PC-3 (cell line): ENCODE measurements at regions not wholly inside any gene's neighbourhood (a gene's known extent, or its start where the extent isn't known, plus 50 kb on each side); places are given as distances from the start of the nearest gene placed in this dataset.

Experiments
- ATAC-seq: fragments of 200-7000 bp; cut with Tn5 transposase; 2 replicates; pipeline ENCODE4 v1.9.1; 2020; ENCODE audit warnings: mild to moderate bottlenecking, moderate library complexity
- BruUV-seq: library from RNA; stranded (reverse); fragments of 400-500 nt; replicated peaks from 2 replicates; lab custom pipeline; 2021; lab: Mats Ljungman, UMichigan
- CTCF ChIA-PET: fragments of 300-600 bp; sonication (Branson Sonifier 250); formaldehyde crosslinking; loops from one replicate; lab custom pipeline; 2022; ENCODE audit warnings: antibody characterized with exemption; lab: Charles Lee
- POLR2A ChIA-PET: fragments of 300-600 bp; sonication (Branson Sonifier 250); formaldehyde crosslinking; loops from one replicate; lab custom pipeline; 2022; ENCODE audit warnings: antibody characterized with exemption; ENCODE audit not compliant: unreplicated experiment; lab: Charles Lee
- DNase-seq: peaks from one replicate; pipeline ENCODE4 v3.0.0-alpha.2; 2015
- H2AFZ ChIP-seq: fragments of 300-600 bp; sonication (generic); 2 replicates; pipeline ENCODE4 v1.6.0; 2016; ENCODE audit warnings: antibody characterized with exemption, low read length
- H3F3A ChIP-seq: fragments of 300-600 bp; sonication (generic); one replicate; pipeline ENCODE4 v1.6.0; 2017; ENCODE audit warnings: antibody characterized with exemption, low read length, control low read depth, mild to moderate bottlenecking; ENCODE audit not compliant: unreplicated experiment
- H3K27ac ChIP-seq: fragments of 300-600 bp; sonication (generic); 2 replicates; pipeline ENCODE4 v1.5.1; 2016; ENCODE audit warnings: mild to moderate bottlenecking, low read length
- H3K27me3 ChIP-seq: fragments of 300-600 bp; sonication (generic); 2 replicates; pipeline ENCODE4 v1.6.1; 2016; ENCODE audit warnings: low read length, mixed read lengths
- H3K36me3 ChIP-seq: fragments of 300-600 bp; sonication (generic); 2 replicates; pipeline ENCODE4 v1.6.1; 2016; ENCODE audit warnings: low read depth, mixed run types, low read length, mixed read lengths
- H3K4me1 ChIP-seq: fragments of 300-600 bp; sonication (generic); 2 replicates; pipeline ENCODE4 v1.5.1; 2016; ENCODE audit warnings: low read length; ENCODE audit not compliant: insufficient read depth
- H3K4me2 ChIP-seq: fragments of 300-600 bp; sonication (generic); 2 replicates; pipeline ENCODE4 v1.6.0; 2016; ENCODE audit warnings: low read length
- H3K4me3 ChIP-seq: fragments of 300-600 bp; sonication (generic); 2 replicates; pipeline ENCODE4 v1.5.1; 2016; ENCODE audit warnings: mild to moderate bottlenecking, low read length, mixed read lengths
- H3K79me2 ChIP-seq: fragments of 300-600 bp; sonication (generic); 2 replicates; pipeline ENCODE4 v1.6.1; 2017; ENCODE audit warnings: low read length, mixed read lengths
- H3K9ac ChIP-seq: fragments of 300-600 bp; sonication (generic); 2 replicates; pipeline ENCODE4 v1.6.0; 2016; ENCODE audit warnings: mild to moderate bottlenecking, low read length
- H3K9me2 ChIP-seq: fragments of 300-600 bp; sonication (generic); replicated peaks from 2 replicates; pipeline ENCODE4 v1.6.1; 2016; ENCODE audit warnings: mixed run types, low read length, mixed read lengths
- H3K9me3 ChIP-seq: fragments of 300-600 bp; sonication (generic); 2 replicates; pipeline ENCODE4 v1.6.1; 2016; ENCODE audit warnings: low read length, mixed read lengths
- H4K20me1 ChIP-seq: fragments of 300-600 bp; sonication (generic); 2 replicates; pipeline ENCODE4 v1.6.1; 2016; ENCODE audit warnings: low read length, mixed read lengths
- EZH2 ChIP-seq: fragments of 300-600 bp; sonication (generic); IDR thresholded peaks from one replicate; pipeline ENCODE4 v1.6.1; 2017; ENCODE audit warnings: antibody characterized with exemption, mild to moderate bottlenecking, low read length; ENCODE audit not compliant: unreplicated experiment
- EZH2phosphoT487 ChIP-seq: fragments of 300-600 bp; sonication (generic); IDR thresholded peaks from 2 replicates; pipeline ENCODE4 v1.6.1; 2018; ENCODE audit warnings: mild to moderate bottlenecking, antibody characterized with exemption, low read length, borderline replicate concordance
- intact Hi-C: fragments of 100-400 bp; cut with micrococcal nuclease; formaldehyde crosslinking; loops from 2 replicates; pipeline ENCODE4 v1.9.0; 2023
- TF ChIP-seq, protein P1 (sequence below): fragments of 300-600 bp; sonication (generic); conservative IDR thresholded peaks from 2 replicates; pipeline ENCODE4 v1.5.1; 2017; ENCODE audit warnings: antibody characterized with exemption, low read depth, mild to moderate bottlenecking, low read length

DNA sequence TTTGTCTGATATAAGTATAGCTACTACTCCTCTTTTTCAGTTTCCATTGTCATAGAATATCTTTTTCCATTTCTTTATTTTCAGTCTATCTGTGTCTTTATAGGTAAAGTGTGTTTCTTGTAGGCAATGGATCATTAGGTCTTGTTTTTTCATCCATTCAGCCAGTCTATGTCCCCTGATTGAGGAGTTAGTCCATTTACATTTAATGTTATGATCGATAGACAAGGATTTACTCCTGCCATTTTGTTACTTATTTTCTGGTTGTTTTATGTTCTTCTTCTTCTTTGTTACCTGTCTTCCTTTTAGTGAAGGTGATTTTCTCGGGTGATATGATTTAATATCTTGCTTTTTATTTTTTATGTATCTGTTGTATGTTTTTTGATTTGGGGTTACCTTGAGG is 169.0 kb downstream of the BARX1 start:
- BruUV-seq = no TSS peak
- CTCF ChIA-PET = no interaction called here
- H2AFZ ChIP-seq = no peak overlapping the region
- no peak overlapping the region for H3K4me3 ChIP-seq
- H3K4me2 ChIP-seq = no peak overlapping the region
- no peak for DNase-seq
- H3K27ac ChIP-seq = no peak overlapping the region
- no peaks in the 10 kb centered on the region for H3K9me2 ChIP-seq
- no peaks in the 10 kb centered on the region for H3K79me2 ChIP-seq
- H3K36me3 ChIP-seq = no peaks in the 10 kb centered on the region
- H3K9ac ChIP-seq = no peak overlapping the region
- ATAC-seq = no peak
- POLR2A ChIA-PET = no interaction called here
- intact Hi-C loops = no loop called here
- TF ChIP-seq EZH2phosphoT487 = no peak
- TF ChIP-seq, protein P1, sequence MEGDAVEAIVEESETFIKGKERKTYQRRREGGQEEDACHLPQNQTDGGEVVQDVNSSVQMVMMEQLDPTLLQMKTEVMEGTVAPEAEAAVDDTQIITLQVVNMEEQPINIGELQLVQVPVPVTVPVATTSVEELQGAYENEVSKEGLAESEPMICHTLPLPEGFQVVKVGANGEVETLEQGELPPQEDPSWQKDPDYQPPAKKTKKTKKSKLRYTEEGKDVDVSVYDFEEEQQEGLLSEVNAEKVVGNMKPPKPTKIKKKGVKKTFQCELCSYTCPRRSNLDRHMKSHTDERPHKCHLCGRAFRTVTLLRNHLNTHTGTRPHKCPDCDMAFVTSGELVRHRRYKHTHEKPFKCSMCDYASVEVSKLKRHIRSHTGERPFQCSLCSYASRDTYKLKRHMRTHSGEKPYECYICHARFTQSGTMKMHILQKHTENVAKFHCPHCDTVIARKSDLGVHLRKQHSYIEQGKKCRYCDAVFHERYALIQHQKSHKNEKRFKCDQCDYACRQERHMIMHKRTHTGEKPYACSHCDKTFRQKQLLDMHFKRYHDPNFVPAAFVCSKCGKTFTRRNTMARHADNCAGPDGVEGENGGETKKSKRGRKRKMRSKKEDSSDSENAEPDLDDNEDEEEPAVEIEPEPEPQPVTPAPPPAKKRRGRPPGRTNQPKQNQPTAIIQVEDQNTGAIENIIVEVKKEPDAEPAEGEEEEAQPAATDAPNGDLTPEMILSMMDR = no peak
- TF ChIP-seq EZH2 = no peak
- H3K9me3 ChIP-seq = no peaks in the 10 kb centered on the region
- H3F3A ChIP-seq = no peaks in the 10 kb centered on the region
- no peaks in the 10 kb centered on the region for H4K20me1 ChIP-seq
- peaks cover 26% of the 10 kb centered on the region for H3K27me3 ChIP-seq
- no peaks in the 10 kb centered on the region for H3K4me1 ChIP-seq

DNA sequence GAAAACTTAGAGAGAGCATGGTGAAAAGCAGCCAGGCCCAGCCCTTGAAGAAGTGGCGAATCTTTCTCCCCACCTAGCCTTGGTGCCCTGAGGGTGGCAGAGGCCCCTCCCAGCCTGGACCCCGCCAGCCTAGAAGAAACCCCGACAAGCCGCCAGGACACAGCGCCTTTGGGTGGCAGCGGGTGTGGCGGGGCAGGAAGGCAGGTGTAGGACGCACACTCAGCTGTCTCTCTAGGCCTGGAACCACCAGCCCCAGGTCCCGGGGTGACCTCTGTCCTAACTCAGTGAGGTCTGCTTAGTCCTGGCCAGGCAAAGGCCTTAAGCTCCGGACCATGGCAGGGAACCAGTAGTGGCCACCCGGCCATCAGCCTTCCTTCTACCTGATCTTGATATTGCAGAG is 178.3 kb downstream of the BARX1 start:
- TF ChIP-seq EZH2phosphoT487 (no peak), EZH2 (no peak)
- TF ChIP-seq, protein P1 = no peak
- intact Hi-C loops = no loop called here
- no peak overlapping the region for H2AFZ ChIP-seq
- no peak for ATAC-seq
- no peak overlapping the region for H3K27ac ChIP-seq
- BruUV-seq = no TSS peak
- ChIA-PET CTCF (no interaction called here), POLR2A (no interaction called here)
- H3K9me2 ChIP-seq = no peaks in the 10 kb centered on the region
- H3K79me2 ChIP-seq = no peaks in the 10 kb centered on the region
- H3K36me3 ChIP-seq = no peaks in the 10 kb centered on the region
- H3K4me3 ChIP-seq = no peak overlapping the region
- no peaks in the 10 kb centered on the region for H3K9me3 ChIP-seq
- DNase-seq = no peak
- peaks cover 12% of the 10 kb centered on the region for H3K27me3 ChIP-seq
- H4K20me1 ChIP-seq = no peaks in the 10 kb centered on the region
- no peak overlapping the region for H3K4me2 ChIP-seq
- H3K9ac ChIP-seq = no peak overlapping the region
- H3K4me1 ChIP-seq = no peaks in the 10 kb centered on the region
- no peaks in the 10 kb centered on the region for H3F3A ChIP-seq

DNA sequence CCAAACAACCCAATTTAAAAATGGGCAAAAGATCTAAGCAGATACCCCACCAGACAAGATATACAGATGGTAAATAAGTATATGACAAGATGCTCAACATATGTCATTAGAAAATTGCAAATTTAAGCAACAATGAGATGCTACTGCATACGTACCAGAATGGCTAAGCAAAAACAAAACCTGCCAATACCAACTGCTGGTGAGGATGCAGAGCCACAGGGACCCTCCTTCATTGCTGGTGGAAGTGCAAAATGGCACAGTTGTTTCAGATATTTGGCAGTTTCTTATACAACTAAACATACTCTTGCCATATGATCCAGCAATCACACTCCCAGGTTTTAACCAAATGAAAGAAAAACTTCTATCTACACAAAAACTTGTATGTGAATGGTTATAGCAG is 178.9 kb downstream of the BARX1 start:
- ChIA-PET POLR2A (no interaction called here), CTCF (no interaction called here)
- intact Hi-C loops = no loop called here
- Histone ChIP-seq H3K27ac (no peak overlapping the region), H3K9me3 (no peaks in the 10 kb centered on the region), H3K4me2 (no peak overlapping the region), H3K4me1 (no peaks in the 10 kb centered on the region), H3K4me3 (no peak overlapping the region), H3K79me2 (no peaks in the 10 kb centered on the region), H3K36me3 (no peaks in the 10 kb centered on the region), H2AFZ (no peak overlapping the region), H3F3A (no peaks in the 10 kb centered on the region), H3K9me2 (no peaks in the 10 kb centered on the region), H4K20me1 (no peaks in the 10 kb centered on the region), H3K27me3 (peaks cover 9% of the 10 kb centered on the region), H3K9ac (no peak overlapping the region)
- no peak for TF ChIP-seq EZH2phosphoT487
- TF ChIP-seq EZH2 = no peak
- TF ChIP-seq, protein P1 = no peak
- DNase-seq = no peak
- BruUV-seq = no TSS peak
- ATAC-seq = no peak
